Endodermal cell (in vitro differentiated cells): ENCODE measurements at regions not wholly inside any gene's neighbourhood (a gene's known extent, or its start where the extent isn't known, plus 50 kb on each side); places are given as distances from the start of the nearest gene placed in this dataset.

Source experiments
- DNase-seq: peaks from one replicate; pipeline ENCODE4 v3.0.0-alpha.2; 2017
- H3K27ac ChIP-seq: 2 replicates; pipeline ENCODE4 v1.5.1; 2013; ENCODE audit warnings: mild to moderate bottlenecking, low read depth, low read length, moderate library complexity
- H3K27me3 ChIP-seq: 2 replicates; pipeline ENCODE4 v1.6.1; 2013; ENCODE audit warnings: mild to moderate bottlenecking, low read length, moderate library complexity; ENCODE audit not compliant: insufficient read depth, control insufficient read depth, poor library complexity, severe bottlenecking
- H3K36me3 ChIP-seq: 2 replicates; pipeline ENCODE4 v1.7.0; 2013; ENCODE audit warnings: mild to moderate bottlenecking, low read length, moderate library complexity; ENCODE audit not compliant: control insufficient read depth, insufficient read depth
- H3K4me1 ChIP-seq: one replicate; pipeline ENCODE4 v1.7.0; 2013; ENCODE audit warnings: low read length; ENCODE audit not compliant: control insufficient read depth, insufficient read depth
- H3K4me3 ChIP-seq: 2 replicates; pipeline ENCODE4 v1.5.1; 2013; ENCODE audit warnings: mild to moderate bottlenecking, low read length, moderate library complexity
- H3K9ac ChIP-seq: 2 replicates; pipeline ENCODE4 v1.6.1; 2013; ENCODE audit warnings: mild to moderate bottlenecking, low read length, moderate library complexity; ENCODE audit not compliant: poor library complexity, severe bottlenecking; ENCODE audit errors: extremely low read depth
- H3K9me3 ChIP-seq: 2 replicates; pipeline ENCODE4 v1.6.1; 2013; ENCODE audit warnings: mild to moderate bottlenecking, low read length, moderate library complexity; ENCODE audit not compliant: control insufficient read depth
- H3K27ac Mint-ChIP-seq: 2 replicates; pipeline ENCODE4 v1.8.0; 2020; ENCODE audit warnings: mixed read lengths
- H3K27me3 Mint-ChIP-seq: 2 replicates; pipeline ENCODE4 v1.8.0; 2021; ENCODE audit warnings: mild to moderate bottlenecking, mixed read lengths; ENCODE audit not compliant: insufficient read depth
- H3K36me3 Mint-ChIP-seq: 2 replicates; pipeline ENCODE4 v1.8.0; 2020; ENCODE audit warnings: low read depth, mixed read lengths
- H3K4me1 Mint-ChIP-seq: 2 replicates; pipeline ENCODE4 v1.8.0; 2020; ENCODE audit warnings: mixed read lengths
- H3K4me3 Mint-ChIP-seq: 2 replicates; pipeline ENCODE4 v1.8.0; 2020; ENCODE audit warnings: mild to moderate bottlenecking, moderate library complexity, mixed read lengths
- H3K9me3 Mint-ChIP-seq: 2 replicates; pipeline ENCODE4 v1.8.0; 2020; ENCODE audit warnings: mild to moderate bottlenecking, mixed read lengths
- WGBS, 2 experiments: methylation state at CpG; one replicate each; pipeline versions ENCODE4 v1.1.5 to v1.1.7; 2013; ENCODE audit warnings: missing lambda C conversion rate in 2 of 2, mixed read lengths in 1 of 2; ENCODE audit not compliant: insufficient coverage in 1 of 2, insufficient read length in 1 of 2; 5-methylcytosine and 5-hydroxymethylcytosine counted together
- TF ChIP-seq, protein P1 (sequence below): fragments of 200-600 bp; sonication (generic); conservative IDR thresholded peaks from 2 replicates; pipeline ENCODE4 v1.5.0; 2021; ENCODE audit warnings: antibody characterized with exemption, mild to moderate bottlenecking

GRCh38 chr4:165689159-165689558, 183.9 kb upstream of the TLL1 start:
- 95% methylated on average over 3 of the region's 3 CpGs; no CpG with 5 or more reads in 1 of the 2 experiments for WGBS, 2 experiments
- H3K9ac ChIP-seq: no peak overlapping the region
- no peak overlapping the region for H3K27ac ChIP-seq
- H3K36me3 ChIP-seq: no peaks in the 10 kb centered on the region
- H3K4me3 Mint-ChIP-seq: no peak overlapping the region
- no peak overlapping the region for H3K4me3 ChIP-seq
- DNase-seq: no peak
- H3K9me3 Mint-ChIP-seq: peaks cover 5% of the 10 kb centered on the region
- H3K27me3 Mint-ChIP-seq: no peaks in the 10 kb centered on the region
- TF ChIP-seq, protein P1, sequence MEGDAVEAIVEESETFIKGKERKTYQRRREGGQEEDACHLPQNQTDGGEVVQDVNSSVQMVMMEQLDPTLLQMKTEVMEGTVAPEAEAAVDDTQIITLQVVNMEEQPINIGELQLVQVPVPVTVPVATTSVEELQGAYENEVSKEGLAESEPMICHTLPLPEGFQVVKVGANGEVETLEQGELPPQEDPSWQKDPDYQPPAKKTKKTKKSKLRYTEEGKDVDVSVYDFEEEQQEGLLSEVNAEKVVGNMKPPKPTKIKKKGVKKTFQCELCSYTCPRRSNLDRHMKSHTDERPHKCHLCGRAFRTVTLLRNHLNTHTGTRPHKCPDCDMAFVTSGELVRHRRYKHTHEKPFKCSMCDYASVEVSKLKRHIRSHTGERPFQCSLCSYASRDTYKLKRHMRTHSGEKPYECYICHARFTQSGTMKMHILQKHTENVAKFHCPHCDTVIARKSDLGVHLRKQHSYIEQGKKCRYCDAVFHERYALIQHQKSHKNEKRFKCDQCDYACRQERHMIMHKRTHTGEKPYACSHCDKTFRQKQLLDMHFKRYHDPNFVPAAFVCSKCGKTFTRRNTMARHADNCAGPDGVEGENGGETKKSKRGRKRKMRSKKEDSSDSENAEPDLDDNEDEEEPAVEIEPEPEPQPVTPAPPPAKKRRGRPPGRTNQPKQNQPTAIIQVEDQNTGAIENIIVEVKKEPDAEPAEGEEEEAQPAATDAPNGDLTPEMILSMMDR: no peak
- H3K4me1 ChIP-seq: peaks cover 3% of the 10 kb centered on the region
- peaks cover 6% of the 10 kb centered on the region for H3K4me1 Mint-ChIP-seq
- H3K27me3 ChIP-seq: no peaks in the 10 kb centered on the region
- no peaks in the 10 kb centered on the region for H3K9me3 ChIP-seq
- no peak overlapping the region for H3K27ac Mint-ChIP-seq
- no peaks in the 10 kb centered on the region for H3K36me3 Mint-ChIP-seq

GRCh38 chr4:165692082-165692481, 181.0 kb upstream of the TLL1 start:
- Histone ChIP-seq H3K4me3 (no peak overlapping the region), H3K4me1 (no peaks in the 10 kb centered on the region), H3K27ac (no peak overlapping the region), H3K27me3 (no peaks in the 10 kb centered on the region), H3K36me3 (no peaks in the 10 kb centered on the region), H3K9me3 (no peaks in the 10 kb centered on the region), H3K9ac (no peak overlapping the region)
- no peak for DNase-seq
- 95 to 100% methylated on average over 2 to 3 of the region's 3 CpGs for WGBS, 2 experiments
- Mint-ChIP-seq H3K4me3 (no peak overlapping the region), H3K27me3 (no peaks in the 10 kb centered on the region), H3K36me3 (no peaks in the 10 kb centered on the region), H3K9me3 (peaks cover 5% of the 10 kb centered on the region), H3K27ac (no peak overlapping the region), H3K4me1 (peaks cover 2% of the 10 kb centered on the region)
- TF ChIP-seq, protein P1: no peak

DNA sequence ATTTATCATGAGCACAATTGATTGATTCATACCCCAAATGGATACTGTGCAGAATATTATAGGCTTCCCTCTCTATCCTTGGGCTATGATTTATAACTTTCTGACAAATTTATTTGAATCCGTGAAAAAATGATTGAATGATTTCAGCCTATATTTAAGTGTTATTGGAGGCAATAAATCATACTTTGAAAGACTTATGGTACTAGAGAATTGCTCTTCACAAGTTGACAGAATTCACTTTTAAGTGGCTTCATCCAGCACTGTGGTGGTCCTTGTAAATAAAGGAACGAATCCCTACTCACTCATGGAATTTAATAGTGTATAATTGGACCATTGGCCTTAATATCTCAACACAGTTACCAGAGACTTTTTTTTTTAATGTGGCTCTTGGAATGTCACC, 174.8 kb upstream of the TLL1 start:
- H3K9me3 ChIP-seq: no peaks in the 10 kb centered on the region
- Mint-ChIP-seq H3K27ac (no peak overlapping the region), H3K9me3 (no peaks in the 10 kb centered on the region), H3K36me3 (no peaks in the 10 kb centered on the region), H3K4me1 (no peaks in the 10 kb centered on the region), H3K27me3 (peaks cover 3% of the 10 kb centered on the region), H3K4me3 (no peak overlapping the region)
- H3K27me3 ChIP-seq: no peaks in the 10 kb centered on the region
- H3K27ac ChIP-seq: no peak overlapping the region
- DNase-seq: no peak
- WGBS, 2 experiments: 95% methylated on average over 1 of the region's 2 CpGs; no CpG with 5 or more reads in 1 of the 2 experiments
- TF ChIP-seq, protein P1: no peak
- no peak overlapping the region for H3K9ac ChIP-seq
- no peak overlapping the region for H3K4me3 ChIP-seq
- no peaks in the 10 kb centered on the region for H3K36me3 ChIP-seq
- no peaks in the 10 kb centered on the region for H3K4me1 ChIP-seq
